Peyer's patch (tissue), 4 donors: ENCODE measurements at regions not wholly inside any gene's neighbourhood (a gene's known extent, or its start where the extent isn't known, plus 50 kb on each side); places are given as distances from the start of the nearest gene placed in this dataset.

Experiments used
- CTCF ChIP-seq, 6 experiments: fragments of 450-650 bp in 4 of 6; fragments of 200-600 bp in 2 of 6; sonication (generic) in 1 of 6; IDR thresholded peaks; one replicate each; pipeline ENCODE4 v1.5.1; 2017 to 2019; ENCODE audit warnings: antibody characterized with exemption in 6 of 6, mild to moderate bottlenecking in 3 of 6, moderate library complexity in 1 of 6
- POLR2A ChIP-seq, 2 donors: fragments of 450-650 bp; IDR thresholded peaks; one replicate each; pipeline ENCODE4 v1.5.1; 2017; ENCODE audit warnings: antibody characterized with exemption in 2 of 2, mild to moderate bottlenecking in 2 of 2, moderate library complexity in 2 of 2

DNA sequence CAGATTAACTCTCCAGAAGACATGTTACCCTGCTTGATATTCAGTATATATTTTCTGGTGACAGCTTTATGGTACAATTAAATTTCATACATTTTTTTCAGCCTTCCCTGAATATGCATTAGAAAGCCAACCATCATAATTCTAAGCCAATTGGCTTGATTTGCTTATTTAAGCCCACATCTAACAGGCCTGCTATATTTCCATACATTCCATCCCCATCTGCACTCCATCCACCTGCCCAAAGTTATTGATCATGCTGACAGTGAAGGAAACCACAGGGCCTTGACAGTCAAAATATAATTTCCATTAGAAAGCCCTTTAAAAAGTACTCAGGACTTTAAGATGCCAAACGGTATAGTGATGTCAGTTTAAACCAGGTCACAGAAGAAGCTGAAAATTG is 164.3 kb downstream of the GXYLT1 start:
- no peak for TF ChIP-seq CTCF (IDR thresholded peaks at IDR 0.05)
- no peak for TF ChIP-seq POLR2A (IDR thresholded peaks at IDR 0.05)
